ENCODE measurements at regions not wholly inside any gene's neighbourhood (a gene's known extent, or its start where the extent isn't known, plus 50 kb on each side); places are given as distances from the start of the nearest gene placed in this dataset.

DNA sequence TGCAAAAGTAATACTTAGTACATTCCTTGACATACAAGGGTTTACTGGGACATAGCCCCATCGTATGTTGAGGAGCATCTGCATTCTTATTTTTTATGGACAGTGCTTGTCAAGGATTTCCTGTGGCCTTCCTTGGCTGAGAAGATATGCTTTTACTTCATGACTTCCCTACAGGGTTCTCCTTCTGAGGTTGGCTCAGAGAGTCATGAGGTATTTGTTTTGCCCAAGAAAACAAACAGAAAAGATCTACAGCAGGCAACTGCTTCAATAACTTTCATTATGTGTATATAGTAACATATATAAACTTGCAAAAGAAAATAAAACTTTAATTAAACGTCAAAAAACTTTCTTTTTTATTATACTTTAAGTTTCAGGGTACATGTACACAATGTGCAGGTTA is 577.2 kb upstream of the SEMA3D start:
- peaks cover 31% of the 10 kb centered on the region for H3K4me1 Mint-ChIP-seq

DNA sequence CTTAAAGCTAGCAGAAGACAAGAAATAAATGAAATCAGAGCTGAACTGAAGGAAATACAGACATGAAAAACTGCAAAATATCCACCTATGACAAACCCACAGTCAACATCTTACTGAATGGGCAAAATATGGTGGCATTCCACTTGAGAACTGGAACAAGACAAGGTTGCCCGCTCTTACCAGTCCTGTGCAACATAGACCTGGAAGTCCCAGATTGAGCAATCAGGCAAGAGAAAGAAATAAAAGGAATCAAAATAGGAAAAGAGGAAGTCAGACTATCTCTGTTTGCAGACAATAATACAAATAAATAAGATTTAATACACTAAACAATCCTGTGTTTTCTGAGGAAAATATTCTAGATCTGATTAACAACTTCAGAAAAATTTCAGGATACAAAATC is 570.5 kb upstream of the SEMA3D start:
- no peak overlapping the region for H3K4me3 Mint-ChIP-seq
- 95% methylated on average over 1 of the region's 1 CpG; no CpG with 5 or more reads in 1 of the 2 experiments for WGBS, 2 experiments (ENCODE audit: insufficient coverage in 1 of 2, insufficient read length in 1 of 2)
- no peak for DNase-seq
- Histone ChIP-seq H3K27ac (ENCODE audit: low read depth, low read length) (no peak overlapping the region), H3K9me3 (ENCODE audit: control insufficient read depth, low read length) (peaks cover 12% of the 10 kb centered on the region), H3K4me1 (ENCODE audit: control insufficient read depth, insufficient read depth, low read length) (no peaks in the 10 kb centered on the region), H3K4me3 (ENCODE audit: low read length) (no peak overlapping the region), H3K27me3 (ENCODE audit: control insufficient read depth, insufficient read depth, low read length, poor library complexity, severe bottlenecking) (peaks cover 7% of the 10 kb centered on the region), H3K36me3 (ENCODE audit: control insufficient read depth, insufficient read depth, low read length) (no peaks in the 10 kb centered on the region), H3K9ac (ENCODE audit: extremely low read depth, low read length, poor library complexity, severe bottlenecking) (no peak overlapping the region)
- H3K27me3 Mint-ChIP-seq (ENCODE audit: insufficient read depth), result peaks cover 93% of the 10 kb centered on the region
- peaks cover 7% of the 10 kb centered on the region for H3K36me3 Mint-ChIP-seq (ENCODE audit: low read depth)
- H3K9me3 Mint-ChIP-seq, result peaks cover 30% of the 10 kb centered on the region
- no peaks in the 10 kb centered on the region for H3K4me1 Mint-ChIP-seq
- TF ChIP-seq, protein P1, sequence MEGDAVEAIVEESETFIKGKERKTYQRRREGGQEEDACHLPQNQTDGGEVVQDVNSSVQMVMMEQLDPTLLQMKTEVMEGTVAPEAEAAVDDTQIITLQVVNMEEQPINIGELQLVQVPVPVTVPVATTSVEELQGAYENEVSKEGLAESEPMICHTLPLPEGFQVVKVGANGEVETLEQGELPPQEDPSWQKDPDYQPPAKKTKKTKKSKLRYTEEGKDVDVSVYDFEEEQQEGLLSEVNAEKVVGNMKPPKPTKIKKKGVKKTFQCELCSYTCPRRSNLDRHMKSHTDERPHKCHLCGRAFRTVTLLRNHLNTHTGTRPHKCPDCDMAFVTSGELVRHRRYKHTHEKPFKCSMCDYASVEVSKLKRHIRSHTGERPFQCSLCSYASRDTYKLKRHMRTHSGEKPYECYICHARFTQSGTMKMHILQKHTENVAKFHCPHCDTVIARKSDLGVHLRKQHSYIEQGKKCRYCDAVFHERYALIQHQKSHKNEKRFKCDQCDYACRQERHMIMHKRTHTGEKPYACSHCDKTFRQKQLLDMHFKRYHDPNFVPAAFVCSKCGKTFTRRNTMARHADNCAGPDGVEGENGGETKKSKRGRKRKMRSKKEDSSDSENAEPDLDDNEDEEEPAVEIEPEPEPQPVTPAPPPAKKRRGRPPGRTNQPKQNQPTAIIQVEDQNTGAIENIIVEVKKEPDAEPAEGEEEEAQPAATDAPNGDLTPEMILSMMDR (conservative IDR thresholded peaks at IDR 0.05), result no peak
- no peak overlapping the region for H3K27ac Mint-ChIP-seq

More for the DNA sequence above, 577.2 kb upstream of the SEMA3D start:
- TF ChIP-seq, protein P1 (conservative IDR thresholded peaks at IDR 0.05), result no peak
- Histone ChIP-seq H3K4me1 (ENCODE audit: control insufficient read depth, insufficient read depth, low read length) (peaks cover 13% of the 10 kb centered on the region), H3K36me3 (ENCODE audit: control insufficient read depth, insufficient read depth, low read length) (peaks cover 5% of the 10 kb centered on the region), H3K27ac (ENCODE audit: low read depth, low read length) (no peak overlapping the region), H3K4me3 (ENCODE audit: low read length) (no peak overlapping the region), H3K27me3 (ENCODE audit: control insufficient read depth, insufficient read depth, low read length, poor library complexity, severe bottlenecking) (no peaks in the 10 kb centered on the region), H3K9me3 (ENCODE audit: control insufficient read depth, low read length) (peaks cover 21% of the 10 kb centered on the region), H3K9ac (ENCODE audit: extremely low read depth, low read length, poor library complexity, severe bottlenecking) (no peak overlapping the region)
- H3K27ac Mint-ChIP-seq, result no peak overlapping the region
- no peaks in the 10 kb centered on the region for H3K36me3 Mint-ChIP-seq (ENCODE audit: low read depth)
- DNase-seq, result no peak
- H3K9me3 Mint-ChIP-seq, result no peaks in the 10 kb centered on the region
- H3K4me3 Mint-ChIP-seq, result no peak overlapping the region
- peaks cover 78% of the 10 kb centered on the region for H3K27me3 Mint-ChIP-seq (ENCODE audit: insufficient read depth)
- WGBS, 2 experiments (ENCODE audit: insufficient coverage in 1 of 2, insufficient read length in 1 of 2), result 90 to 100% methylated on average over 1 of the region's 2 CpGs

DNA sequence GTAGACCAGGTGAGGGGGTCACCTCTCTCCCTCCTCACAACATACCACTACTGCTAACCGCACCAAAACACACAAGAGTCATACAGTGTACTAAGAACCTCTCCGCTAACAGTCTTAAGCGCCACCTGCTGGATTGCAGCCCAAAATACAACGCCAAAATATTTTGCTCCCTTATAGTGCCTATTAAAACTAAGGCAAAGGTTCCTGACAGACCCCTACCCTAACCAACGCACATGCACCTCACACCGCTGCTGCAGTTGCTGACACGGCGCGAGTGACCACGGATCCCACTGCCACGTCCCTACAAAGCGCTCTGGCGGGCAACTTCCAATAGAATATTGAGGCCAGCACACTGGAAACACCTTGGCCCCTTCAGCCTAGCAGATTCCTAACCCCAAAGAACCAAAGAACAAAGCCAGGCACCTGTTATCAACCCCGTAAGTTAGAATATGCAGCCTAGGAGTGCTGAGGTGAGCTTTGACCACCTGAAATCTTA is 563.6 kb upstream of the SEMA3D start:
- Histone ChIP-seq H3K27me3 (ENCODE audit: control insufficient read depth, insufficient read depth, low read length, poor library complexity, severe bottlenecking) (no peaks in the 10 kb centered on the region), H3K9ac (ENCODE audit: extremely low read depth, low read length, poor library complexity, severe bottlenecking) (no peak overlapping the region), H3K4me3 (ENCODE audit: low read length) (no peak overlapping the region), H3K9me3 (ENCODE audit: control insufficient read depth, low read length) (peaks cover 19% of the 10 kb centered on the region), H3K27ac (ENCODE audit: low read depth, low read length) (no peak overlapping the region), H3K4me1 (ENCODE audit: control insufficient read depth, insufficient read depth, low read length) (no peaks in the 10 kb centered on the region), H3K36me3 (ENCODE audit: control insufficient read depth, insufficient read depth, low read length) (no peaks in the 10 kb centered on the region)
- WGBS, 2 experiments (ENCODE audit: insufficient coverage in 1 of 2, insufficient read length in 1 of 2), result 22% methylated on average over 14 of the region's 14 CpGs; no CpG with 5 or more reads in 1 of the 2 experiments
- DNase-seq, result peak; percentile 88
- Mint-ChIP-seq H3K4me3 (no peak overlapping the region), H3K36me3 (ENCODE audit: low read depth) (peaks cover 6% of the 10 kb centered on the region), H3K9me3 (peaks cover 26% of the 10 kb centered on the region), H3K27me3 (ENCODE audit: insufficient read depth) (peaks cover 66% of the 10 kb centered on the region), H3K27ac (no peak overlapping the region), H3K4me1 (peaks cover 6% of the 10 kb centered on the region)
- TF ChIP-seq, protein P1 (conservative IDR thresholded peaks at IDR 0.05), result peak; percentile 90
